GM12891 (cell line): ENCODE measurements at regions not wholly inside any gene's neighbourhood (a gene's known extent, or its start where the extent isn't known, plus 50 kb on each side); places are given as distances from the start of the nearest gene placed in this dataset.

ENCODE experiments used
- POLR2A ChIP-seq: IDR thresholded peaks from 2 replicates; pipeline ENCODE4 v1.6.1; 2011; ENCODE audit warnings: low read depth, low read length, control low read depth
- POLR2AphosphoS5 ChIP-seq: IDR thresholded peaks from 2 replicates; pipeline ENCODE4 v1.6.1; 2011; ENCODE audit warnings: low read depth, low read length, control low read depth
- POU2F2 ChIP-seq: IDR thresholded peaks from 2 replicates; pipeline ENCODE4 v1.6.1; 2011; ENCODE audit warnings: low read depth, mild to moderate bottlenecking, control low read depth, low read length, moderate library complexity
- SPI1 ChIP-seq: IDR thresholded peaks from 2 replicates; pipeline ENCODE4 v1.6.1; 2011; ENCODE audit warnings: low read depth, low read length, control low read depth
- TAF1 ChIP-seq: IDR thresholded peaks from 2 replicates; pipeline ENCODE4 v1.6.1; 2011; ENCODE audit warnings: low read depth, low read length, control low read depth

- TF ChIP-seq POLR2AphosphoS5 (no peak), POLR2A (no peak), TAF1 (no peak), SPI1 (no peak), POU2F2 (no peak)
Observed at GRCh38 chr3:174620138-174620537, 239.0 kb upstream of the NAALADL2 start.
